ENCODE measurements at regions not wholly inside any gene's neighbourhood (a gene's known extent, or its start where the extent isn't known, plus 50 kb on each side); places are given as distances from the start of the nearest gene placed in this dataset.
"Not testable (repeated sequence)": the region's sequence is repeated elsewhere in the genome, so short reads cannot be mapped to it uniquely, and the experiment has no call there.

GRCh38 chrX:51178356-51178900 lies 154.2 kb upstream of the NUDT10 start:
- not testable (repeated sequence) for TF ChIP-seq POLR2A (IDR thresholded peaks at IDR 0.05; ENCODE audit: low read length); GATA1 (IDR thresholded peaks at IDR 0.05; ENCODE audit: low read depth, low read length)
